K562 (cell line): ENCODE measurements at regions not wholly inside any gene's neighbourhood (a gene's known extent, or its start where the extent isn't known, plus 50 kb on each side); places are given as distances from the start of the nearest gene placed in this dataset.

ENCODE experiments used
- ATAC-seq: fragments of 200-7000 bp; cut with Tn5 transposase; 3 replicates; pipeline ENCODE4 v1.9.1; 2020; ENCODE audit warnings: moderate library complexity
- BruUV-seq: library from RNA; stranded (reverse); fragments of 400-500 nt; replicated peaks from 2 replicates; lab custom pipeline; 2021; lab: Mats Ljungman, UMichigan
- CTCF ChIA-PET: fragments of 300-600 bp; formaldehyde crosslinking; extraction: SDS; loops from one replicate; lab custom pipeline; 2021; ENCODE audit warnings: low intra/inter-chr PET ratio; lab: Yijun Ruan, JAX
- POLR2A ChIA-PET: fragments of 300-600, 350-650 bp; sonication (Branson Sonifier 250); formaldehyde crosslinking; extraction: SDS; loops from one replicate; lab custom pipeline; 2021; ENCODE audit warnings: antibody characterized with exemption, inconsistent platforms; lab: Yijun Ruan, JAX
- DNase-seq, 4 experiments: peaks; one replicate each; pipeline versions ENCODE4 v3.0.0 to v3.0.0-alpha.2; 2011 to 2018; ENCODE audit warnings: low spot score in 3 of 4, mixed read lengths in 3 of 4; ENCODE audit errors: extremely low read depth in 1 of 4
- FAIRE-seq: peaks from 2 replicates; lab custom pipeline; 2011; peaks lifted over from hg19 to GRCh38; lab: Jason Lieb, UNC
- H2AFZ ChIP-seq: 2 replicates; pipeline ENCODE4 v1.6.0; 2011; ENCODE audit warnings: low read depth, low read length, control low read depth, inconsistent platforms
- H3K27ac ChIP-seq: fragments of 200-600 bp; 3 replicates; pipeline ENCODE4 v1.8.0; 2011; ENCODE audit warnings: low read depth, mild to moderate bottlenecking, control low read depth, inconsistent platforms, low read length, moderate library complexity, mixed read lengths; ENCODE audit errors: extremely low read depth
- H3K27me3 ChIP-seq, 2 experiments: fragments of 300-600 bp in 1 of 2; 2 replicates in 1 of 2; 3 replicates in 1 of 2; pipeline versions ENCODE4 v1.6.0 to v1.8.0; 2011; ENCODE audit warnings: inconsistent platforms in 2 of 2, low read length in 2 of 2, mild to moderate bottlenecking in 1 of 2, mixed read lengths in 1 of 2, moderate library complexity in 1 of 2; ENCODE audit not compliant: control insufficient read depth in 2 of 2, insufficient read depth in 2 of 2
- H3K36me3 ChIP-seq: fragments of 300-600 bp; 3 replicates; pipeline ENCODE4 v1.8.0; 2011; ENCODE audit warnings: mild to moderate bottlenecking, low read length, inconsistent platforms; ENCODE audit not compliant: control insufficient read depth, insufficient read depth
- H3K4me1 ChIP-seq, 2 experiments: fragments of 200-600 bp in 1 of 2; replicated peaks in 1 of 2; 2 replicates in 1 of 2; 3 replicates in 1 of 2; pipeline versions ENCODE4 v1.5.1 to v1.8.0; 2011; ENCODE audit warnings: inconsistent platforms in 2 of 2, low read length in 2 of 2, mild to moderate bottlenecking in 1 of 2, mixed read lengths in 1 of 2, moderate library complexity in 1 of 2; ENCODE audit not compliant: control insufficient read depth in 2 of 2, insufficient read depth in 2 of 2
- H3K4me2 ChIP-seq: 2 replicates; pipeline ENCODE4 v1.6.1; 2011; ENCODE audit warnings: low read length, control low read depth, inconsistent platforms, mixed read lengths; ENCODE audit not compliant: insufficient read depth
- H3K4me3 ChIP-seq: fragments of 200-600 bp; sonication (generic), shearing (Covaris generic); 2 replicates; pipeline ENCODE4 v1.5.1; 2016; ENCODE audit warnings: control low read depth, inconsistent platforms
- H3K79me2 ChIP-seq: fragments of 200-600 bp; 3 replicates; pipeline ENCODE4 v1.8.0; 2011; ENCODE audit warnings: low read length, inconsistent platforms; ENCODE audit not compliant: control insufficient read depth, insufficient read depth
- H3K9ac ChIP-seq, 2 experiments: 2 replicates each; pipeline versions ENCODE4 v1.6.0 to v1.6.1; 2011; ENCODE audit warnings: low read depth in 2 of 2, low read length in 2 of 2, control low read depth in 1 of 2, inconsistent platforms in 1 of 2, mild to moderate bottlenecking in 1 of 2, mixed read lengths in 1 of 2; ENCODE audit not compliant: insufficient read depth in 1 of 2
- H3K9me1 ChIP-seq: one replicate; pipeline ENCODE4 v1.6.0; 2011; ENCODE audit warnings: inconsistent platforms, mild to moderate bottlenecking, low read length, moderate library complexity; ENCODE audit not compliant: control insufficient read depth, insufficient read depth
- H3K9me3 ChIP-seq: replicated peaks from 2 replicates; pipeline ENCODE4 v1.5.1; 2011; ENCODE audit warnings: low read depth, low read length, inconsistent platforms; ENCODE audit not compliant: control insufficient read depth, insufficient read depth
- H4K20me1 ChIP-seq: replicated peaks from 2 replicates; pipeline ENCODE4 v1.6.1; 2011; ENCODE audit warnings: low read length, inconsistent platforms, mixed read lengths; ENCODE audit not compliant: control insufficient read depth, insufficient read depth
- ARHGAP35 ChIP-seq: fragments of 450-650 bp; IDR thresholded peaks from 2 replicates; pipeline ENCODE4 v1.6.1; 2018; ENCODE audit not compliant: partially characterized antibody
- BRD4 ChIP-seq: fragments of 200-600 bp; sonication (generic); IDR thresholded peaks from 2 replicates; pipeline ENCODE4 v1.6.1; 2017; ENCODE audit warnings: inconsistent platforms
- CHD1 ChIP-seq: fragments of 200-600 bp; sonication (generic); IDR thresholded peaks from one replicate; pipeline ENCODE4 v1.6.1; 2012; ENCODE audit warnings: mild to moderate bottlenecking, moderate library complexity, low read length, inconsistent platforms
- CREB3L1 ChIP-seq: fragments of 450-650 bp; IDR thresholded peaks from 2 replicates; pipeline ENCODE4 v1.6.1; 2014; ENCODE audit warnings: low read depth, mild to moderate bottlenecking, moderate library complexity, borderline replicate concordance
- CUX1 ChIP-seq: fragments of 200-800 bp; sonication (Bioruptor generic); IDR thresholded peaks from 2 replicates; pipeline ENCODE4 v1.6.1; 2016; ENCODE audit warnings: missing genetic modification characterization, missing compliant biosample characterization
- FUS ChIP-seq: fragments of 200-400 bp; formaldehyde crosslinking; optimal IDR thresholded peaks from 2 replicates; pipeline ENCODE3; 2017; ENCODE audit warnings: low read depth, low read length
- HINFP ChIP-seq: fragments of 450-650 bp; conservative IDR thresholded peaks from 2 replicates; pipeline ENCODE4 v1.6.1; 2016; ENCODE audit warnings: missing genetic modification characterization, low read depth, mild to moderate bottlenecking, control low read depth, missing compliant biosample characterization
- JUND ChIP-seq, 2 experiments: IDR thresholded peaks; 2 replicates in 1 of 2; 3 replicates in 1 of 2; pipeline ENCODE4 v1.6.1; 2011; ENCODE audit warnings: borderline replicate concordance in 2 of 2, low read depth in 2 of 2, low read length in 2 of 2, improper control_type of control experiment in 1 of 2, missing biosample characterization in 1 of 2, missing genetic modification characterization in 1 of 2, missing genetic modification reagents in 1 of 2
- MCM5 ChIP-seq: fragments of 450-650 bp; IDR thresholded peaks from 2 replicates; pipeline ENCODE4 v1.6.1; 2016; ENCODE audit warnings: low read depth
- MYNN ChIP-seq, 2 experiments: sonication (generic); formaldehyde crosslinking in 1 of 2; IDR thresholded peaks; 2 replicates each; pipeline versions ENCODE4 v1.5.0 to v1.6.1; 2016 to 2020; ENCODE audit warnings: antibody characterized with exemption in 1 of 2, missing genetic modification reagents in 1 of 2
- NBN ChIP-seq: fragments of 450-650 bp; IDR thresholded peaks from 2 replicates; pipeline ENCODE4 v1.6.1; 2016; ENCODE audit warnings: low read depth, mild to moderate bottlenecking
- POLR2H ChIP-seq: IDR thresholded peaks from 2 replicates; pipeline ENCODE4 v1.6.1; 2016; ENCODE audit warnings: missing genetic modification characterization, low read depth, mild to moderate bottlenecking, control low read depth, missing compliant biosample characterization, moderate library complexity
- SAFB ChIP-seq: fragments of 200-400 bp; formaldehyde crosslinking; IDR thresholded peaks from 2 replicates; pipeline ENCODE4 v1.6.1; 2017; ENCODE audit warnings: low read depth, low read length, borderline replicate concordance
- TGIF2 ChIP-seq: sonication (generic); formaldehyde crosslinking; IDR thresholded peaks from 2 replicates; pipeline ENCODE4 v1.8.1; 2022; ENCODE audit warnings: mild to moderate bottlenecking, missing genetic modification reagents, moderate library complexity
- WGBS: fragments of 100-300 bp; shearing (Covaris generic); methylation state at CpG from one replicate; pipeline ENCODE4 v1.1.6; 2016; ENCODE audit warnings: low coverage, mixed read lengths; ENCODE audit not compliant: insufficient coverage; ENCODE audit errors: missing lambda C conversion rate; 5-methylcytosine and 5-hydroxymethylcytosine counted together
- in situ Hi-C: fragments of 300-500 bp; cut with MboI; formaldehyde crosslinking; loops from 4 replicates; pipeline ENCODE4 v1.15.0; 2018; ENCODE audit warnings: inconsistent platforms, mixed read lengths
- intact Hi-C: fragments of 100-400 bp; cut with micrococcal nuclease; formaldehyde crosslinking; loops from 2 replicates; pipeline ENCODE4 v1.14.2; 2022

GRCh38 chr4:67218883-67219282, 326.4 kb downstream of the CENPC start:
- DNase-seq (no peak), ATAC-seq (no peak), FAIRE-seq (no peak)
- no peaks in the 10 kb centered on the region for H3K36me3 ChIP-seq
- H3K4me1 ChIP-seq = no peaks in the 10 kb centered on the region
- WGBS = 10% methylated on average over 1 of the region's 1 CpG
- H3K4me3 ChIP-seq = no peak overlapping the region
- intact Hi-C loops = no loop called here
- H3K9ac ChIP-seq = no peak overlapping the region
- no peak overlapping the region for H3K27ac ChIP-seq
- no TSS peak for BruUV-seq
- H3K27me3 ChIP-seq = no peaks in the 10 kb centered on the region
- no peak overlapping the region for H3K4me2 ChIP-seq
- ChIA-PET CTCF (no interaction called here), POLR2A (no interaction called here)
- no peaks in the 10 kb centered on the region for H3K79me2 ChIP-seq
- TF ChIP-seq MYNN (IDR thresholded peaks at IDR 0.05) (no peak), MYNN (CRISPR knock-in tag; IDR thresholded peaks at IDR 0.05) (no peak), MCM5 (no peak), TGIF2 (CRISPR knock-in tag) (no peak), CUX1 (no peak), ARHGAP35 (no peak), HINFP (tag) (no peak), POLR2H (no peak), NBN (no peak), FUS (no peak), SAFB (no peak), CREB3L1 (no peak), JUND (IDR thresholded peaks at IDR 0.05; ENCODE audit: borderline replicate concordance, low read depth, low read length) (no peak), JUND (tag; IDR thresholded peaks at IDR 0.05; ENCODE audit: borderline replicate concordance, low read depth, low read length) (no peak), BRD4 (no peak), CHD1 (no peak)
- no peak overlapping the region for H2AFZ ChIP-seq
- H4K20me1 ChIP-seq = no peaks in the 10 kb centered on the region
- H3K9me3 ChIP-seq = no peaks in the 10 kb centered on the region
- no peaks in the 10 kb centered on the region for H3K9me1 ChIP-seq
- in situ Hi-C loops = no loop called here
